ENCODE measurements at regions not wholly inside any gene's neighbourhood (a gene's known extent, or its start where the extent isn't known, plus 50 kb on each side); places are given as distances from the start of the nearest gene placed in this dataset.

DNA sequence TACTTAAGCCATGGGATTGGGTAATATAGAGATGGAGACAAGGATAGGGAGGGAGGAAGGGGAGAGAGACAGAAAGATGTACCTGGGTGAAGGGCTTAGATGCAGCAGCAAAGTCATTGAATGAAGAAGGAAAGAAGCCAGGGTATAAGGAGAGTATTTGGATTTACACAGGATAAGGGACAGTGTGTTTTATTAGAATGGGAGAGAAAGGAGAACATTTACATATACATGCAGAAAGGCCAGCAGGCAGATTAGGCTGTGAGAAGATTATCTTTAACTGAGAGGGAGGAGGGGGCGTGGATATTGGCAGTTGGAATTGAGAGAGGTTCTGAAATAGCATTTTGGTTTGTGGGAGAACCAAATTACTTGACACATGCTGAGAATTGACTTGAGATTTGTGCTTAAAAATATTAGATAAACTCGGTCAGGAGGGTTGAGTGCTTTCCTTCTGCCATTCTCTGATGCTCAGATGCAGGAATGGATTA lies 161.5 kb upstream of the ZNF804B start:
- BruUV-seq (replicated peaks), result no TSS peak
- no peaks in the 10 kb centered on the region for H3K36me3 ChIP-seq (ENCODE audit: control insufficient read depth, insufficient read depth, low read length)
- no peaks in the 10 kb centered on the region for H3K27me3 ChIP-seq (replicated peaks; ENCODE audit: control insufficient read depth, insufficient read depth, low read length)
- ChIA-PET CTCF (no interaction called here), POLR2A (no interaction called here)
- no peak for DNase-seq
- H3K27ac Mint-ChIP-seq (ENCODE audit: unreplicated experiment), result no peak overlapping the region
- TF ChIP-seq, protein P1, sequence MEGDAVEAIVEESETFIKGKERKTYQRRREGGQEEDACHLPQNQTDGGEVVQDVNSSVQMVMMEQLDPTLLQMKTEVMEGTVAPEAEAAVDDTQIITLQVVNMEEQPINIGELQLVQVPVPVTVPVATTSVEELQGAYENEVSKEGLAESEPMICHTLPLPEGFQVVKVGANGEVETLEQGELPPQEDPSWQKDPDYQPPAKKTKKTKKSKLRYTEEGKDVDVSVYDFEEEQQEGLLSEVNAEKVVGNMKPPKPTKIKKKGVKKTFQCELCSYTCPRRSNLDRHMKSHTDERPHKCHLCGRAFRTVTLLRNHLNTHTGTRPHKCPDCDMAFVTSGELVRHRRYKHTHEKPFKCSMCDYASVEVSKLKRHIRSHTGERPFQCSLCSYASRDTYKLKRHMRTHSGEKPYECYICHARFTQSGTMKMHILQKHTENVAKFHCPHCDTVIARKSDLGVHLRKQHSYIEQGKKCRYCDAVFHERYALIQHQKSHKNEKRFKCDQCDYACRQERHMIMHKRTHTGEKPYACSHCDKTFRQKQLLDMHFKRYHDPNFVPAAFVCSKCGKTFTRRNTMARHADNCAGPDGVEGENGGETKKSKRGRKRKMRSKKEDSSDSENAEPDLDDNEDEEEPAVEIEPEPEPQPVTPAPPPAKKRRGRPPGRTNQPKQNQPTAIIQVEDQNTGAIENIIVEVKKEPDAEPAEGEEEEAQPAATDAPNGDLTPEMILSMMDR (IDR thresholded peaks at IDR 0.05; ENCODE audit: insufficient read depth in 1 of 2, low read depth in 1 of 2, low read length in 1 of 2, severe bottlenecking in 1 of 2, unreplicated experiment in 1 of 2), result no peak
- no peaks in the 10 kb centered on the region for H3K9me3 Mint-ChIP-seq (ENCODE audit: unreplicated experiment)
- H3K27me3 Mint-ChIP-seq (ENCODE audit: insufficient read depth, unreplicated experiment), result peaks cover 2% of the 10 kb centered on the region
- H3K36me3 Mint-ChIP-seq (ENCODE audit: insufficient read depth, unreplicated experiment), result no peaks in the 10 kb centered on the region
- H3K4me3 Mint-ChIP-seq (ENCODE audit: unreplicated experiment), result no peak overlapping the region
- H3K4me3 ChIP-seq (ENCODE audit: low read depth, low read length), result no peak overlapping the region
- no peaks in the 10 kb centered on the region for H3K9me3 ChIP-seq
- H3K4me1 ChIP-seq, result no peaks in the 10 kb centered on the region
- no peaks in the 10 kb centered on the region for H3K4me1 Mint-ChIP-seq (ENCODE audit: low read depth, unreplicated experiment)
- intact Hi-C loops (cut with micrococcal nuclease; ENCODE audit: unreplicated experiment), result no loop called here

DNA sequence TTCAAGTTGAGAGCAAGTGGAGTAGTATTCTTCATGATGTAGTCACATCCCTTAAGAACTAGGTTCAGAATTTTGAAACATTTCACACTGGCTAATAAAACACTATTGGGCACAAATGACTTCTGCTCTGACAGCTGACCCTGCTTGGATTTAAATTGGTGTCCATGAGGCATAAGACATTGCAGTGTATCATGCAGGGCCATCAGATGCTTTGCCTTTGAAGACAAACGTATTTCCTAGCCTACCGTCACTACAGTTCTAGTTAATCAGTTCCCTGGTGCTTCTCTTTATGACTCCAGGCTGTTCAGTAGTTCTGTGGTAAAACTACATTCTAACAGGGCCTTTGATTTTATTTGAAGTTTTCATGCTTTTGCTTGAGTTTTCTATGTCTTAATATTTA lies 168.5 kb upstream of the ZNF804B start:
- Mint-ChIP-seq H3K27me3 (ENCODE audit: insufficient read depth, unreplicated experiment) (no peaks in the 10 kb centered on the region), H3K27ac (ENCODE audit: unreplicated experiment) (no peak overlapping the region), H3K4me3 (ENCODE audit: unreplicated experiment) (no peak overlapping the region), H3K36me3 (ENCODE audit: insufficient read depth, unreplicated experiment) (no peaks in the 10 kb centered on the region), H3K4me1 (ENCODE audit: low read depth, unreplicated experiment) (no peaks in the 10 kb centered on the region), H3K9me3 (ENCODE audit: unreplicated experiment) (no peaks in the 10 kb centered on the region)
- no peaks in the 10 kb centered on the region for H3K9me3 ChIP-seq
- no peaks in the 10 kb centered on the region for H3K36me3 ChIP-seq (ENCODE audit: control insufficient read depth, insufficient read depth, low read length)
- H3K27me3 ChIP-seq (replicated peaks; ENCODE audit: control insufficient read depth, insufficient read depth, low read length), result no peaks in the 10 kb centered on the region
- no TSS peak for BruUV-seq (replicated peaks)
- ChIA-PET CTCF (no interaction called here), POLR2A (no interaction called here)
- no peaks in the 10 kb centered on the region for H3K4me1 ChIP-seq
- H3K4me3 ChIP-seq (ENCODE audit: low read depth, low read length), result no peak overlapping the region
- intact Hi-C loops (cut with micrococcal nuclease; ENCODE audit: unreplicated experiment), result no loop called here
- TF ChIP-seq, protein P1 (IDR thresholded peaks at IDR 0.05; ENCODE audit: insufficient read depth in 1 of 2, low read depth in 1 of 2, low read length in 1 of 2, severe bottlenecking in 1 of 2, unreplicated experiment in 1 of 2), result no peak
- DNase-seq, result no peak

GRCh38 chr7:88589927-88590326 lies 169.6 kb upstream of the ZNF804B start:
- no peaks in the 10 kb centered on the region for H3K36me3 Mint-ChIP-seq (ENCODE audit: insufficient read depth, unreplicated experiment)
- H3K4me3 Mint-ChIP-seq (ENCODE audit: unreplicated experiment), result no peak overlapping the region
- H3K4me3 ChIP-seq (ENCODE audit: low read depth, low read length), result no peak overlapping the region
- ChIA-PET POLR2A (no interaction called here), CTCF (no interaction called here)
- no peaks in the 10 kb centered on the region for H3K9me3 Mint-ChIP-seq (ENCODE audit: unreplicated experiment)
- H3K36me3 ChIP-seq (ENCODE audit: control insufficient read depth, insufficient read depth, low read length), result no peaks in the 10 kb centered on the region
- TF ChIP-seq, protein P1 (IDR thresholded peaks at IDR 0.05; ENCODE audit: insufficient read depth in 1 of 2, low read depth in 1 of 2, low read length in 1 of 2, severe bottlenecking in 1 of 2, unreplicated experiment in 1 of 2), result no peak
- no peaks in the 10 kb centered on the region for H3K4me1 Mint-ChIP-seq (ENCODE audit: low read depth, unreplicated experiment)
- no peak overlapping the region for H3K27ac Mint-ChIP-seq (ENCODE audit: unreplicated experiment)
- intact Hi-C loops (cut with micrococcal nuclease; ENCODE audit: unreplicated experiment), result no loop called here
- BruUV-seq (replicated peaks), result no TSS peak
- no peaks in the 10 kb centered on the region for H3K27me3 Mint-ChIP-seq (ENCODE audit: insufficient read depth, unreplicated experiment)
- no peak for DNase-seq
- H3K4me1 ChIP-seq, result no peaks in the 10 kb centered on the region
- no peaks in the 10 kb centered on the region for H3K27me3 ChIP-seq (replicated peaks; ENCODE audit: control insufficient read depth, insufficient read depth, low read length)
- H3K9me3 ChIP-seq, result no peaks in the 10 kb centered on the region
